ENCODE measurements at regions not wholly inside any gene's neighbourhood (a gene's known extent, or its start where the extent isn't known, plus 50 kb on each side); places are given as distances from the start of the nearest gene placed in this dataset.

GRCh38 chr2:172162225-172162733, 59.6 kb upstream of the DLX2 start:
- H3K4ac ChIP-seq (replicated peaks; ENCODE audit: insufficient read length, low read depth, low read length) = no peak overlapping the region
- H2BK120ac ChIP-seq (replicated peaks; ENCODE audit: low read depth, low read length) = no peak overlapping the region
- H3K79me2 ChIP-seq (ENCODE audit: control insufficient read depth in 1 of 2, insufficient read depth in 2 of 2, low read length in 2 of 2) = no peaks in the 10 kb centered on the region
- H2AFZ ChIP-seq (ENCODE audit: low read length) = no peak overlapping the region; the same call in 1 of the 2 replicates
- H2AK5ac ChIP-seq (ENCODE audit: low read depth, low read length) = no peak overlapping the region
- H3K14ac ChIP-seq (ENCODE audit: insufficient read length) = no peak overlapping the region
- H3K23me2 ChIP-seq (ENCODE audit: low read depth, low read length) = no peaks in the 10 kb centered on the region
- H3K4me2 ChIP-seq (ENCODE audit: insufficient read depth in 1 of 2, low read depth in 2 of 2, low read length in 2 of 2) = no peak overlapping the region
- no peak overlapping the region for H3K9ac ChIP-seq (replicated peaks in 1 of 4; ENCODE audit: extremely low read depth in 1 of 4, low read depth in 3 of 4, low read length in 3 of 4)
- peaks cover 2 to 4% of the 10 kb centered on the region in 2 experiments; a peak in 1 of 4 replicates for H3K9me3 ChIP-seq (ENCODE audit: insufficient read depth in 2 of 2, low read depth in 1 of 2, low read length in 1 of 2)
- 73% methylated on average over 6 of the region's 7 CpGs; no CpG with 5 or more reads in 1 of the 2 experiments for WGBS, 2 experiments (ENCODE audit: extremely low coverage in 1 of 2, insufficient coverage in 1 of 2, insufficient read length in 1 of 2, insufficient replicate concordance in 2 of 2, low coverage in 1 of 2, low lambda C conversion rate in 2 of 2, missing lambda C conversion rate in 1 of 2)
- DNase-seq (ENCODE audit: low read depth in 1 of 2, low spot score in 2 of 2) (no peak), FAIRE-seq (no peak)
- no peak overlapping the region for H2BK5ac ChIP-seq (ENCODE audit: low read depth, low read length)
- H3K23ac ChIP-seq (ENCODE audit: insufficient read length) = no peak overlapping the region
- H2BK20ac ChIP-seq (ENCODE audit: low read length) = no peak overlapping the region
- no peak overlapping the region for H3K4me3 ChIP-seq (ENCODE audit: extremely low read depth in 1 of 4, insufficient read depth in 2 of 4, low read depth in 3 of 4, low read length in 4 of 4)
- H3K36me3 ChIP-seq (ENCODE audit: control insufficient read depth in 2 of 4, insufficient read depth in 4 of 4, low read length in 3 of 4) = no peaks in the 10 kb centered on the region
- no peak overlapping the region for H4K91ac ChIP-seq (replicated peaks; ENCODE audit: insufficient read length, low read length)
- no peak overlapping the region for H2BK15ac ChIP-seq (ENCODE audit: low read length)
- H2BK12ac ChIP-seq (ENCODE audit: low read depth, low read length) = no peak overlapping the region
- ChIA-PET POLR2A (ENCODE audit: partially characterized antibody) (interaction anchor here (0.6 kb wide), 1 partner anchor 374 kb away, joined by 3 read pairs; no protein-coding TSS in a partner anchor), CTCF (ENCODE audit: partially characterized antibody) (interaction anchor here (1.0 to 2.0 kb wide), 3 partner anchors 34 to 304 kb away, joined by 6 to 12 read pairs (median 6); no protein-coding TSS in a partner anchor)
- H4K20me1 ChIP-seq (replicated peaks in 1 of 2; ENCODE audit: control insufficient read depth in 1 of 2, insufficient read depth in 2 of 2, low read length in 2 of 2) = no peaks in the 10 kb centered on the region
- no peak overlapping the region for H4K5ac ChIP-seq (ENCODE audit: insufficient read length, low read depth, low read length)
- no peak overlapping the region for H3K18ac ChIP-seq (ENCODE audit: extremely low read depth, low read length)
- no peaks in the 10 kb centered on the region for H3K27me3 ChIP-seq (replicated peaks in 1 of 4; ENCODE audit: control insufficient read depth in 3 of 4, extremely low read depth in 1 of 4, insufficient read depth in 3 of 4, low read length in 3 of 4)
- no peaks in the 10 kb centered on the region for H3K79me1 ChIP-seq (ENCODE audit: low read depth, low read length)
- H3K56ac ChIP-seq (replicated peaks; ENCODE audit: insufficient read length, low read depth, low read length) = no peak overlapping the region
- no peaks in the 10 kb centered on the region; a peak in 2 of 7 replicates for H3K4me1 ChIP-seq (replicated peaks in 1 of 4; ENCODE audit: control insufficient read depth in 3 of 4, insufficient read depth in 4 of 4, low read length in 3 of 4)
- no peak overlapping the region for H3K27ac ChIP-seq (ENCODE audit: low read depth, low read length)
- H4K8ac ChIP-seq (ENCODE audit: extremely low read depth, insufficient read depth, low read length) = no peak overlapping the region; the same call in 1 of the 2 replicates
- TF ChIP-seq BRCA1 (IDR thresholded peaks at IDR 0.05; ENCODE audit: low read depth, low read length) = no peak
- TF ChIP-seq NRF1 (IDR thresholded peaks at IDR 0.05; ENCODE audit: low read depth, low read length) = no peak
- no peak for TF ChIP-seq POLR2AphosphoS5 (IDR thresholded peaks at IDR 0.05; ENCODE audit: low read depth, low read length)
- TF ChIP-seq SAP30 (IDR thresholded peaks at IDR 0.05; ENCODE audit: insufficient read depth, insufficient replicate concordance, low read length) = no peak
- TF ChIP-seq, protein P1, sequence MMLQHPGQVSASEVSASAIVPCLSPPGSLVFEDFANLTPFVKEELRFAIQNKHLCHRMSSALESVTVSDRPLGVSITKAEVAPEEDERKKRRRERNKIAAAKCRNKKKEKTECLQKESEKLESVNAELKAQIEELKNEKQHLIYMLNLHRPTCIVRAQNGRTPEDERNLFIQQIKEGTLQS (IDR thresholded peaks at IDR 0.05; ENCODE audit: insufficient read depth, low read depth, low read length) = no peak
- no peak for TF ChIP-seq SP2 (IDR thresholded peaks at IDR 0.05; ENCODE audit: low read length)
- no peak for TF ChIP-seq KDM4A (IDR thresholded peaks at IDR 0.05; ENCODE audit: low read depth, low read length, severe bottlenecking)
- TF ChIP-seq EP300 (IDR thresholded peaks at IDR 0.05; ENCODE audit: borderline replicate concordance in 1 of 2, low read depth in 2 of 2, low read length in 2 of 2) = no peak
- no peak for TF ChIP-seq POLR2A (IDR thresholded peaks at IDR 0.05; ENCODE audit: control extremely low read depth in 1 of 2, low read depth in 2 of 2, low read length in 2 of 2)
- no peak for TF ChIP-seq KDM1A (IDR thresholded peaks at IDR 0.05; ENCODE audit: borderline replicate concordance, low read length)
- TF ChIP-seq CTBP2 (IDR thresholded peaks at IDR 0.05; ENCODE audit: borderline replicate concordance, insufficient read depth, insufficient read length, low read length) = no peak
- TF ChIP-seq PHF8 (conservative IDR thresholded peaks at IDR 0.05; ENCODE audit: low read depth, low read length) = no peak
- TF ChIP-seq FOSL1 (IDR thresholded peaks at IDR 0.05; ENCODE audit: insufficient read depth, low read depth, low read length) = no peak
